ENCODE measurements at regions not wholly inside any gene's neighbourhood (a gene's known extent, or its start where the extent isn't known, plus 50 kb on each side); places are given as distances from the start of the nearest gene placed in this dataset.
A peak's percentile ranks its signal among the peaks of the same experiment; 100 is the strongest.

DNA sequence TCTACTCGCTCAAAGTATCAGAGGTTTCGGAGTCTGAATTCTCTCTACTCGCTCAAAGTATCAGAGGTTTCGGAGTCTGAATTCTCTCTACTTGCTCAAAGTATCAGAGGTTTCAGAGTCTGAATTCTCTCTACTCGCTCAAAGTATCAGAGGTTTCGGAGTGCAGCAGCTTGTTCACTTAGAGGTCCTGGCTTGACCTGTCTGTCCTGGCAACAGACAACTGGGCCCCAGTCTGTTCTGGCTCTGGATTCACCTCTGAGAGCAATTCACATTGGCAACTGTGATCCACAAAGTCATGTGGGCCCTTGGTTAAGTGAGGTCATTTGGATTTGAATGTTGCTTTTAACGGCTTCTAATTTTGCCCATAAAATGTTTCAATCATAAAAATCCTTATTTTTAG, 63.9 kb upstream of the ST8SIA6 start:
- Histone ChIP-seq H3K27me3 (ENCODE audit: control insufficient read depth, insufficient read depth, low read length) (no peaks in the 10 kb centered on the region), H3K9me3 (ENCODE audit: control insufficient read depth, low read depth, low read length) (peaks cover 3% of the 10 kb centered on the region), H3K4me3 (ENCODE audit: low read length) (no peak overlapping the region), H3K4me1 (ENCODE audit: control insufficient read depth, insufficient read depth, low read length) (no peaks in the 10 kb centered on the region), H3K36me3 (ENCODE audit: control insufficient read depth, insufficient read depth, low read length) (no peaks in the 10 kb centered on the region), H3K27ac (ENCODE audit: low read length) (no peak overlapping the region)
- no peak for DNase-seq
- 71% methylated on average over 1 of the region's 7 CpGs for WGBS (ENCODE audit: insufficient coverage, low lambda C conversion rate)

DNA sequence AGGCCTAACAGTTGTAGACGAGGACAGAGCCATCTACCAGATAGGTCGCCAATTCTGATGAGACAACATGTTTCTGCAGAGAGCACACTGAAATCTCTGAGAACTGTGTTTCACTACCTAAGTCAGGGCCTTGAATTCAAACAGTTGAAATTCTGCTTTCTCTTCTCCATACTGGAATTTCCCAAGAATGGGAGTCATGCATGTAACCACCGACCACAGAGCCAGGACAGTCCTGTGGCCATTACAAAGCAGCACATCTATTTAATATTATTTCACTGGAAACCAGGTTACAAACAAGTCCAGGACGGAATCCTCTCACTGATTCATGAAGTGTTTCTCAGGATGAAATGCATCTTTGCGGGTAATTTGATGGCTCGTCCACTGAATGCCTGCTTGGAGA, 62.0 kb upstream of the ST8SIA6 start:
- WGBS (ENCODE audit: insufficient coverage, low lambda C conversion rate), result 80% methylated on average over 2 of the region's 6 CpGs

DNA sequence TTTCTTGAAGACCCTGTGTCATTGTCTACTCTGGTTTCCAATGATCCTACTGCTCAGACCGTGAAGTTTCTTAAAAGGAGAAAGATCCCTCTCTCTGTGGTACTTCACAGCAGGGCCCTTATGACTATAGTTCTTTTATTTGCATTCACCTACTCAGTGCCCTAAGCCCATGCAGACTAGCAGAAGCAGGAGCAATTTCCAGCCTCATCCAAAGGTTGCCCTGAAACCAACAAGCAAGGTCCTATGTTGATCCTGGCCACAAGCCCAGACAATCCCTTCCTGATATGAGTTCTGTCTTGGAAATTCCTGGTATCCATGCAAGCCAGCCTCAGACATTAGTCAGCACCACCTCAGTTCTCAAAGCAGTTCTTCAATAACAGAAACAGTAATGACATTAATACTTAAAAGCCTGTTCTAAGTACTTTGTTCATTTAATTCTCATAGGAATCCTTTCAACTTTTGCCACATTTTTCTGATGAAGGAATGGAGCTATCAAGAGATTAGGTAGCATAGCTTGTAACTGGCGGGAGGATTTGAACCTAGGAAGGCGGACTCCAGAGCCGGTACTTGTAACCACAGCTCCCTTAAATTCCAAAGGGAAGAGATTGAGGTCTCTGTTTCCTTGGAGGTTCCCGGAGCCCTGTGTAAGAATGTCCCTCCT, 58.1 kb upstream of the ST8SIA6 start:
- 50% methylated on average over 1 of the region's 5 CpGs for WGBS (ENCODE audit: insufficient coverage, low lambda C conversion rate)

More for the DNA sequence above, 62.0 kb upstream of the ST8SIA6 start:
- H3K27ac ChIP-seq (ENCODE audit: low read length), result no peak overlapping the region
- no peak for DNase-seq
- no peaks in the 10 kb centered on the region for H3K36me3 ChIP-seq (ENCODE audit: control insufficient read depth, insufficient read depth, low read length)
- no peaks in the 10 kb centered on the region for H3K27me3 ChIP-seq (ENCODE audit: control insufficient read depth, insufficient read depth, low read length)
- no peak overlapping the region for H3K4me3 ChIP-seq (ENCODE audit: low read length)
- H3K9me3 ChIP-seq (ENCODE audit: control insufficient read depth, low read depth, low read length), result peaks cover 3% of the 10 kb centered on the region
- no peaks in the 10 kb centered on the region for H3K4me1 ChIP-seq (ENCODE audit: control insufficient read depth, insufficient read depth, low read length)

DNA sequence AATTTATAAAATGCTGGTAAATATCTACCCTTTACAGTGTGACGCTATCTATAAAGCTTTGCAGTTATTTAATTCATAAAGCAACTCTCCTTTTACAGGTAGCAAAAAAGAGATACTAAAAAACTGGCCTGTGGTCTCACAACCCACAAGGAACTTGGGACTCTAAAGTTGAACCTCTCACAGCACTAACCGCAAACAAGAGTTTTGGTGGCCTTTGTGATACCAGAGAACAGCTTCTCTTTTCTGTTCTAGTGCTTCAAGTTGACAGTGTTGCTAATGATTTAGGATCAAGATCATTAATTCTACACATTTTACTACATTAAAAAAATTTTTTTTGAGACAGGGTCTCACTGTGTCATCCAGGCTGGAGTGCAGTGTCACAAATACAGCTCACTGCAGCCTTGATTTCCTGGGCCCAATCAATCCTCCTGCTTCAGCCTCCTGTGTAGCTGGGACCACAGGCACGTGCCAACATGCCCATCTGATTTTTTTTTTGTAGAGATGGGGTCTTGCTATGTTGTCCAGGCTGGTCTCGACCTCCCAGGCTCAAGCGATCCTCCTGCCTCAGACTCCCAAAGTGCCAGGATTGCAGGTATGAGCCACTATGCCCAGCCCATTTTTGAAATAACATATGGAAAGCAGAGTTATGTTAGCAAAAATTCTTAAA, 56.0 kb upstream of the ST8SIA6 start:
- H3K9me3 ChIP-seq (ENCODE audit: control insufficient read depth, low read depth, low read length), result no peaks in the 10 kb centered on the region
- no peaks in the 10 kb centered on the region for H3K4me1 ChIP-seq (ENCODE audit: control insufficient read depth, insufficient read depth, low read length)
- H3K36me3 ChIP-seq (ENCODE audit: control insufficient read depth, insufficient read depth, low read length), result no peaks in the 10 kb centered on the region
- no CpG with 5 or more reads among the region's 5 CpGs for WGBS (ENCODE audit: insufficient coverage, low lambda C conversion rate)
- no peak for DNase-seq
- H3K27me3 ChIP-seq (ENCODE audit: control insufficient read depth, insufficient read depth, low read length), result no peaks in the 10 kb centered on the region
- H3K27ac ChIP-seq (ENCODE audit: low read length), result no peak overlapping the region
- H3K4me3 ChIP-seq (ENCODE audit: low read length), result no peak overlapping the region

More for the DNA sequence above, 58.1 kb upstream of the ST8SIA6 start:
- H3K4me3 ChIP-seq (ENCODE audit: low read length), result no peak overlapping the region
- H3K36me3 ChIP-seq (ENCODE audit: control insufficient read depth, insufficient read depth, low read length), result no peaks in the 10 kb centered on the region
- H3K27me3 ChIP-seq (ENCODE audit: control insufficient read depth, insufficient read depth, low read length), result no peaks in the 10 kb centered on the region
- H3K27ac ChIP-seq (ENCODE audit: low read length), result no peak overlapping the region
- DNase-seq, result peak; percentile 7 to 28
- H3K4me1 ChIP-seq (ENCODE audit: control insufficient read depth, insufficient read depth, low read length), result no peaks in the 10 kb centered on the region
- H3K9me3 ChIP-seq (ENCODE audit: control insufficient read depth, low read depth, low read length), result no peaks in the 10 kb centered on the region

DNA sequence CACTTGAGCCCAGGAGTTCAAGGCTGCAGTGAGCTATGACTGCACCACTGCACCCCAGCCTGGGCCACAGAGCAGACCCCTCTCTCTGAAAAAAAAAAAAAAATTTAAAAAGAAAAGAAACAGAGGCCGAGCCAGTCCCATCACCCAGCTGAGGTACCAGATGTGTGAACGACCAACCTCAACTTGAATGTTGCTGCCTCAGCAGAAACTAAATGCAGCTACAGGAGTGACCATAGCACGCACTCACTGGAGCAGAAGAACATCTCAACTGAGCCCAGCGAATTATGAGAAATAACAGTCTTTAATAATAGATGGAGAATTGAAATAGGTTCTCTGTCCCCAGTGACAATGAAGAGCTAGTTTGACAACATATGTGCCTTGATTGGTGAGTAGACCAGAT, 53.1 kb upstream of the ST8SIA6 start:
- H3K27me3 ChIP-seq (ENCODE audit: control insufficient read depth, insufficient read depth, low read length), result no peaks in the 10 kb centered on the region
- no CpG with 5 or more reads among the region's 4 CpGs for WGBS (ENCODE audit: insufficient coverage, low lambda C conversion rate)
- no peak overlapping the region for H3K27ac ChIP-seq (ENCODE audit: low read length)

DNA sequence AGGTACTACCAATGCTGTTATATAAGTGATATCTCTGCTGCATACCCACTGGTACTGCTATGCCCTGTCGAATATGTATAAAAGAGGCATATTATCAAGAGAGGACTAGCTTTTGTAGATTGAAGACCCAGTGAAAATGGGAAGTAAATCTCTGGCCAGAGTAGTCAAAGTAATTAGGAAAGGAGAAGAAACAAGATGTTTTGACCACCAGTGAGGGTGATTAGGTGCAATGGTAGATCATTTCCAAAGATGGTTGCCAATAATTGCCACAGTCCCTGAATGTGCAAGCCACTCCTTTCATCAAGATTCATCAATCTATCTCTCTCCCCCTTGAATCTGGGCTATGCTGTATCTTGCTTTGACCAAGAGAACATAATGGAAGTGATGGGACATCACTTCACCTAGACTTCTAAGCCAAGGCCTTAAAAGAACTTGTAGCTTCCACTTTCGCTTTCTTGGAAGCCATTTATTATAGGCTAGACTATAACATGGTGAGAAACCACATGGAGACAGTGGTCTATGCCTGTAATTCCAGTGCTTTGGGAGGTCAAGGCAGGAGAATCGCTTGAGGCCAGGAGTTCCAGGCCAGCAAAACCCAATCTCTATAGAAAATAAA, 52.6 kb upstream of the ST8SIA6 start:
- H3K4me1 ChIP-seq (ENCODE audit: control insufficient read depth, insufficient read depth, low read length), result no peaks in the 10 kb centered on the region
- H3K27ac ChIP-seq (ENCODE audit: low read length), result no peak overlapping the region
- no peaks in the 10 kb centered on the region for H3K36me3 ChIP-seq (ENCODE audit: control insufficient read depth, insufficient read depth, low read length)
- DNase-seq, result no peak
- 100% methylated on average over 1 of the region's 3 CpGs for WGBS (ENCODE audit: insufficient coverage, low lambda C conversion rate)
- no peaks in the 10 kb centered on the region for H3K27me3 ChIP-seq (ENCODE audit: control insufficient read depth, insufficient read depth, low read length)
- no peak overlapping the region for H3K4me3 ChIP-seq (ENCODE audit: low read length)
- H3K9me3 ChIP-seq (ENCODE audit: control insufficient read depth, low read depth, low read length), result no peaks in the 10 kb centered on the region

More for the DNA sequence above, 53.1 kb upstream of the ST8SIA6 start:
- DNase-seq, result no peak
- no peaks in the 10 kb centered on the region for H3K36me3 ChIP-seq (ENCODE audit: control insufficient read depth, insufficient read depth, low read length)
- no peaks in the 10 kb centered on the region for H3K9me3 ChIP-seq (ENCODE audit: control insufficient read depth, low read depth, low read length)
- H3K4me1 ChIP-seq (ENCODE audit: control insufficient read depth, insufficient read depth, low read length), result no peaks in the 10 kb centered on the region
- no peak overlapping the region for H3K4me3 ChIP-seq (ENCODE audit: low read length)

DNA sequence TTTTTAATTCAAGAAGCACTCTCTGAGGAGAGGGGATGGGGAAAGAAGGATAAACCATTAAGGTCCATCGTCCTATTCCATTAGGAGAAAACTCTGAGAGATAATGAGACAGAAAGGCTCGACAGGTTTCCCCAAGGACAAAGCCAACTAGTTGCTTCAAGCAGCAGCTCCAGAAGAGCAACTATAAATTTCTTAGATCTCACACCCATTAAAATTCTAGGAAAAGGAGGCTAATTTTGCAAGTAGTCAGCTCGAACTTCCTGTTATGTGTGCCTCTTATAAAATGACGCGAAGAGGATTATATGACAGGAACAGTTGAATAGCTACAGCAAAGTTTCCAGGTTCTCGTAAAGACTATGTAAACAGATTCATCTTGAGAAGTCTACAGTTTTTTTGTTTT, 52.0 kb upstream of the ST8SIA6 start:
- Histone ChIP-seq H3K4me3 (ENCODE audit: low read length) (no peak overlapping the region), H3K9me3 (ENCODE audit: control insufficient read depth, low read depth, low read length) (no peaks in the 10 kb centered on the region), H3K4me1 (ENCODE audit: control insufficient read depth, insufficient read depth, low read length) (no peaks in the 10 kb centered on the region), H3K27me3 (ENCODE audit: control insufficient read depth, insufficient read depth, low read length) (no peaks in the 10 kb centered on the region), H3K36me3 (ENCODE audit: control insufficient read depth, insufficient read depth, low read length) (no peaks in the 10 kb centered on the region), H3K27ac (ENCODE audit: low read length) (no peak overlapping the region)
- 81% methylated on average over 4 of the region's 6 CpGs for WGBS (ENCODE audit: insufficient coverage, low lambda C conversion rate)
- DNase-seq, result no peak

DNA sequence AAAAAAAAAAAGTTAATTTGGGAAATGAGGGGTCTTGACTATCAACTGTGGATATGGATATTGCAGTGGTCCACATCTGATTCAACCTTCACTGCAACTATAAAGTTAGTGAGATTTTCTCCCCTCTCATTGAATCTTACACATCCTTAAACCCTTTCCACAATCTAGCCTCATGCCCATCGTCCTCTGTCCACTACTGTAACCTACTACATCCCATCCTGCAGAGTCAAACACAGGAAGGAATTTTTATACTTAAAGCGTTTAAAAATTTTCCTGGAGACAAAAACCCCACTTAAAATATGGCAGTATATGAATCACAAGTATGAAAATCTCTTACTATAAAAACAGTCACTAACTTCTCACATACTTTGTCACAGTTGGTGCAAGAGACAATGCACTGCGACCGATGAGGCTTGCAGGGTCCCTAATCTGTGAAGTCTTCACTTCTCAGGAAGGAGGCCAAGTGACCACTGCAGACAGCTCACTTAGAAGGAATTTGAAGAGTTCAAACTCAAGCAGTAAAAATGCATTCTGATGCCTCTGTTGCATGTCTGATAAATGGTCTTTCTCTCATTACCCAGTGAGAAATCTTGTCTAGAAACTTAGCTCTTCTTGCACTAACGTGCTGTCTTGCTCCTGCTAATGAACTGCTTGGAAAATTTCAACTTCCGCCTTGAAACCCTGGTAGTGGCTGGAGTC, 50.3 kb upstream of the ST8SIA6 start:
- no peaks in the 10 kb centered on the region for H3K9me3 ChIP-seq (ENCODE audit: control insufficient read depth, low read depth, low read length)
- no peaks in the 10 kb centered on the region for H3K27me3 ChIP-seq (ENCODE audit: control insufficient read depth, insufficient read depth, low read length)
- H3K4me1 ChIP-seq (ENCODE audit: control insufficient read depth, insufficient read depth, low read length), result no peaks in the 10 kb centered on the region
- no peaks in the 10 kb centered on the region for H3K36me3 ChIP-seq (ENCODE audit: control insufficient read depth, insufficient read depth, low read length)
- no peak overlapping the region for H3K27ac ChIP-seq (ENCODE audit: low read length)
- H3K4me3 ChIP-seq (ENCODE audit: low read length), result no peak overlapping the region
- DNase-seq, result no peak
- WGBS (ENCODE audit: insufficient coverage, low lambda C conversion rate), result 83% methylated on average over 1 of the region's 6 CpGs
